HuH-7 (cell line): ENCODE measurements at regions not wholly inside any gene's neighbourhood (a gene's known extent, or its start where the extent isn't known, plus 50 kb on each side); places are given as distances from the start of the nearest gene placed in this dataset.
"Not testable (repeated sequence)": the region's sequence is repeated elsewhere in the genome, so short reads cannot be mapped to it uniquely, and the experiment has no call there.

Experiments used
- DNase-seq: peaks from one replicate; pipeline ENCODE4 v3.0.0; 2011; ENCODE audit warnings: low spot score

DNA sequence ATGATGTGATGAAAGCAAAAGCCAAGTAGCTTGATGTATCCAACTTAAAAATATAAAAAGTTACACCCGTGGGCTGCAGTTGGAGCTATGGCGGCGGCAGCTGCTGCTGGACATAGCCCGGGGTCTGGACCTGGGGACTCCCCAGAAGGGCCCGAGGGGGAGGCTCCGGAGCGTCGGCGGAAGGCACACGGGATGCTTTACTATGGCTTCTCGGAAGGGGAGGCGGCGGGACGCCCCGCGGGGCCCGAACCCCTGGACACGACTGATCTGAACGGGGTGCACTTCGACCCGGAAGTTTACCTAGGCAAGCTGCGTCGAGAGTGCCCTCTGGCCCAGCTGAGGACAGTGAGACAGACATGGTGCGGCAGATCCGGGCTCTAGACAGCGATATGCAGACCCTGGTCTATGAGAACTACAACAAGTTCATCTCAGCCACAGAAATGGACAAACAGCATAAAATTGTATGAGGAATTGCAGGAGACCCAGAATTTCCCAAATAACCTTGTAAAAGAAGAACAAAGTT is 109.5 kb upstream of the EEF2KMT start:
- DNase-seq = no peak

DNA sequence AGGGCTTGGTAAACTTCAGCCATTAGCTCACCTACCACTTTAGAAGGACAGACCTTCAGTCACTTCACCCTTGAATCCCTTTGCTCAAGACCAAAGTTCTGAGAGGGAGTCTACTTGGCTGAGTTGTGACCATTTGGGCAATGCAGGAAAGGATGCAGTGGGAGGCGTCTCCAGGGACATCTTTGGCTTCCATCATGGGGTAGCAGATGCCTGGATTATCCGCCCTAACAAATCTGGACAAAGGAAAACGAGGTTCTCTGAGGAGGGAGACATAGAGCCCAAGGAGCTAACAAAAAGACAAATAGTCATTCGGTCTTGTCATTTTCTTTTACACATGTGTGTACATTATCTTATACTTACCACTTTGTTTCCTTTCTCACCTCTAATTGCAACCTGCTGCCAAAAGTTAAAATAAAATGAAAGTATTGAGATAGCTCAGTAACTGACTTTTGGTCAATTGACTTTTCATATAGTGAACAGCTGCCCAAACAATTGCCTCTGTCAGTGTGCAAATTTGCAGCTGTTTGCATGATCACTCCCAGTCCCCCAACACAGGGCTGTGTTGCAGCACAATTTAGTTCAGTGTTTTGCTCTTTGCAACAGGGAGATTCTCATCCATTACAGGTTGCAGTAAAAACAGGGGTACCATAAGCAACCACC is 108.9 kb upstream of the EEF2KMT start:
- DNase-seq = no peak

DNA sequence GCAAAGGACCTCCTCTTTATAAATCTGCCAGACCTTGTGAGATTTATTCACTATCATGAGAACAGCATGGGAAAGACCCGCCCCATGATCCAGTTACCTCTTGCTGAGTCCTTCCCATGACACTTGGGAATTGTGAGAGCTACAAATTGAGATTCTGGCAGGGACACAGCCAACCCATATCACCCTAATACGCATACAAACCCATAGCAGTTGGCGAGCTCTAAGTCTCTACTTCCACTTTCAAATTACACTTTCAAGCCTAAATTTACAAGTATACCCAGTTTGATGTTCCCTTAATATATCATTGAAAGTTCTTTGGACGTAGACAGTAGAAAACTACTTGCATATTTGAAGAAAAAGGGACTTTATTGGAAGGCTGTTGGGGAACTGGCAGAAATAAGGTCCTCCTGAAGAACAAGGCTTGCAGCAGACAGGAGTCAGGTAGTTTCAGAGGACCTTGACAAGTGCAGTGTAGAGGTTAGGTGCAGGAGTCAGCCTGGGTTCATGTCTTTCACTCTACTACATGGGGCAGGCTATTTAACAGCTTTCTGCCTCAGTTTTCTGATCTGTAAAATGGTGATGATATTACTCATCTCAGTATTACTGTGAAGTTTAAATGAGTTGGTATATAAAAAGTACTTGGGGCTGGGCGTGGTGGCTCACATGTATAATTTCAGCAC is 107.9 kb upstream of the EEF2KMT start:
- no peak for DNase-seq

DNA sequence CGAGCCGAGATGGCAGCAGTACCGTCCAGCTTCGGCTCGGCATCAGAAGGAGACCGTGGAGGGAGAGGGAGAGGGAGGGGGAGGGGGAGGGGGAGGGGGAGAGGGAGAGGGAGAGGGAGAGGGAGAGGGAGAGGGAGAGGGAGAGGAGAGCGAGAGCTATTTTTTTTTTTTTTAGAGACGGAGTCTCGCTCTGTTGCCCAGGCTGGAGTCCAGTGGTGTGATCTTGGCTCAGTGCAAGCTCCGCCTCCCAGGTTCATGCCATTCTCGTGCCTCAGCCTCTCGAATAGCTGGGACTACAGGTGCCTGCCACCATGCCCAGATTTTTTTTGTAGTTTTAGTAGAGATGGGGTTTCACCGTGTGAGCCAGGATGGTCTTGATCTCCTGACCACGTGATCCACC is 106.1 kb upstream of the EEF2KMT start:
- not testable (repeated sequence) for DNase-seq

DNA sequence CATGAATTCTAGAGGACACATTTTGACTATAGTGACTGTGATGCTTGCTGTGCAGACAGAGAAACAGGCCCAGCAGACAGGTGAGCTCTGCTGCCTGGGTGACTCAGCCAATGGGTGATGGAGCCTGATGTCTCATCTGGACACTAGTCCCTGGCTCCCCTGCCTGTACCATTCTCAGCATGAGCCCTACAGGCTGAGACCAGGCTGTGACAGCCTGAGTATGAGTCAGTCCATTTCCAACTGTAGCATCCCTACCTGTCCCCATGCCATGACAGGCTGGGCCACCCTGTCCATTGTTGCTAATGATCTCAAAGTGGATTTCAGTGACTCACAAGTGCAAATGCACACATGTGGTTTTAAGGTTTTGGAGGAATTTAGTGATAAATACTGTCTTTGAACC is 102.5 kb upstream of the EEF2KMT start:
- DNase-seq = no peak

DNA sequence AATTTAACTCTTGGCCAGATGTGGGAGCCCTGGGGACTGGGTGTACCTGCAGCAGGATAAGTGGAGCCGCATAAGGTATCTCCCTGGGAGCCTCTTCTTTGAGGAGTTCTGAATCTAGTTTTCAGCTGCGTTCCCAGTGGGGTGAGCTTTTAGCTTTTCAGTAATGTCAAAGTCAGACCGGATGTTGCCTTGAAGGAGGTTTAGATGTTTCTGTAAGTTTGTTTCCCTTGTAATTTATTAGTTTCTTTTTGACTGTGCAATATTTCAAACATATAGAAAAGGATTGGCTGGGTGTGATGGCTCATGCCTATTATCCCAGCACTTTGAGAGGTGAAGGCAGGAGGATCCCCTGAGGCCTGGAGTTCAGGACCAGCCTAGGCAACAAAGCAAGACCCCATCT is 98.6 kb upstream of the EEF2KMT start:
- no peak for DNase-seq

DNA sequence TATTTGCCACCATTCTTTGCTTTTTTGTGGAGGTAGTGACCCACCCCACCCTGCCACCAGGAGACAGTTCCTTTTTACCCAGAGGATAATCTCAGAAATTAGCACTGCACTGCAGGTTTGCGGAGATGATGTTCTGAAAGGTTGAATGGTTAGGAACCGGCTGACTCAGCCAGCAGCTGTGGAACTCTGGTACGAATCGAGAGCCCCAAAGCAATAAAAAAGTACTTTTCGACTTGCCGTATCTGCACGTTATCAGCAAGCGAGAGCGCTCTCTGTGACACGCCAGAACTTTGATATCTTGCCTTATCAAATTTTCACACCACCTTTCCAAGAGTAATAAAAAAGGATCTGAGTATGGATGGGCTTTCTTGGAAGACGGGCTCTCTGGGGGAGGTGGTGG is 96.3 kb upstream of the EEF2KMT start:
- DNase-seq = no peak

DNA sequence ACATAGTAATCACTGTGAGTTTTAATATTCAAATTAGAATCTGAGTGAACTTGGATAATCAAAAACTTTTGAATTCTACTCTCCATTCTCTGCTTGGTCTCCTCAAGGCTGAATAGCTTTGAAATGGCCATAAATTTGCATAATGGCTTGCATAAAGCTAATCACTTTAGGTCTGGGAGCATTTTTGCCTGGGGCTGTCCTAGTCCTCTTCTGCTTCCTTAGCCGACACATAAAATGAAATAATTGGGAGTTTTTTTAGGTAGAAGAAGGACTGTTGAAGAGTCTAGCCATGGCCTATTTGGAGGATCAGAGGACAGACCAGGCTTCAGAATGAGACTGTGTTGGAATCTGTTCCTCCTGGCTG is 91.4 kb upstream of the EEF2KMT start:
- no peak for DNase-seq

DNA sequence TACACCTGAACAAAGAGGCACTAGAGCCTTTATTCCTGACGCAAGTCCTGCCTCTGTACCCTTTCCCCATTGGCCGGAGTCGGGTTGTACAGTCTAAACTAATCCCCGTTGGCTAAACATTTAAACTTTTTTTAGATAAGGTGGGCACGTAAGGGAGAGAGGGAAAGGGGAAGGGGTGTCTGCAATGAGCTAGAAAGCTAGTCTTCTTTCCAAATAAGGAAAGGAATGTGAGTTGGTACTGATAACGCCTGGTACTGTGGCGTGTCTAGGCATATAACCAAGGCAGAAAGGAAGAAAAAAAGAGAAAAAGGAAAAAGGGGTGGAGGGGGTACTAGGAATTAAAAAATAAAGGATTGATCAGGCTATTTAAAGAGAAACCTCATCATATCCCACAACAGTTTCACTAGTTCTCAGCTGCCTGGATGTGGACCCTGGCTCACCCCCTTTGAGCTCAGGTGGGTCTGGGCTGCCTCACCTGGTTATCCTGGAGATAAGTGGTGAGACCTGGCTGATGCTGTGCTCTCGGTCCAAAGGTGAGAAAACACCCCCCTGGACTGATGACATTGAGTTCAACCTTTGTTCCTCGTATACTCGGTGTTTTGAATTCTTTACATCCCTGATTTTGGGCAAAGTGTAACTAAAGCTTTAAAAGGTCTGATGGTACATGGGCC is 90.9 kb upstream of the EEF2KMT start:
- DNase-seq = no peak

DNA sequence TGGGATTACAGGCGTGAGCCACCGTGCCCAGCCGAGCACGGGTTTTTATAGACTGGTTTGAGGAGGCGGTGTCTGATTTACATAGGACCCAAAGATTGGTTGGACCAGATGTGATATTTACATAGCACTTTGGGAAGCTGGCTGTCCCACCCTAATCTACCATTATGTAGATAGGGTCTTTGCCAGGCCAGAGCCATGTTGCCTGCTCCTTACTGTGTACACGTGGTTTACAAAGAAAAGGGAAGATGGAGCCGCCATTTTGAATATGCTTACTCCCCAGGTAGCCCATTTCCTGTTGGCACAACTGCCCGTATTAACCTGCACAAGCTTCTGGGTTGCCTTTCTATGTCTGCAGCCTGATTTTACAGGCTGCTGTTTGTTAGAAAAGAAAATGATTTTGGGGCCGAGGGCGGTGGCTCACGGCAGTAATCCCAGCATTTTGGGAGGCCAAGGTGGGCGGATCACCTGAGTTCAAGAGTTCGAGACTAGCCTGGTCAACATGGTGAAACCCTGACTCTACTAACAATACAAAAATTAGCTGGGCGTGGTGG is 89.9 kb upstream of the EEF2KMT start:
- no peak for DNase-seq

DNA sequence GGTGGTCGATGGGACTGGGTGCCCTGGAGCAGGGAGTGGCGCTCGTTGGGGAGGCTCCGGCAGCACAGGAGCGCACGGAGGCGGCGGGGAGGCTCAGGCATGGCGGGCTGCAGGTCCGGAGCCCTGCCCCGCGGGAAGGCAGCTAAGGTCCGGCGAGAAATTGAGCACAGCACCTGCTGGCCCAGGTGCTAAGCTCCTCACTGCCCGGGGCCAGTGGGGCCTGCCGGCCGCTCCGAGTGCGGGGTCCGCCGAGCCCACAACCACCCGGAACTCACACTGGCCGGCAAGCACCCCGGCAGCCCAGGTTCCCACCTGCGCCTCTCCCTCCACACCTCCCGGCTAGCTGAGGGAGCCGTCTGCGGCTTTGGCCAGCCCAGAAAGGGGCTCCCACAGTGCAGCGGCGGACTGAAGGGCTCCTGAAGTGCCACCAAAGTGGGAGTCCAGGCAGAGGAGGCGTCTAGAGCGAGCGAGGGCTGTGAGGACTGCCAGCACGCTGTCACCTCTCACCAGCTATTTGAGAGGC is 88.8 kb upstream of the EEF2KMT start:
- DNase-seq = no peak

DNA sequence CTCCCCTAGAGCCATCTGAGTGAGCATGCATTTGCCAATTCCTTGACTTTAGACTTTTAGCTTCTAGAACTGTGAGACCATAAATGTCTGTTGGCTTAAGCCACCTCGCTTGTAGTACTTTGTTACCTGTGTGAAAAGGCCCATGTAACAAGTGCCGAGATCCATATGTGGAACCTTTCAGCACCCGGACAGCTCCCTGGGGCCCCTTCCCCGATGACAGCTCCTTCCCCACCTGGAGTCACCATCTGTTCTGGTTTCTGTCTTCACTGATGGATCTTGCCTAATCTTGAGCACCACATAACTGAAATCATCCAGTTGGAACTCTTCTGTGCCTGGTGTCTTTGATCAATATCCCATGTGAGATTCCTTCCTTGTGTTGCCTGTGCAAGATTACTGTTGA is 78.9 kb upstream of the EEF2KMT start:
- DNase-seq = no peak

DNA sequence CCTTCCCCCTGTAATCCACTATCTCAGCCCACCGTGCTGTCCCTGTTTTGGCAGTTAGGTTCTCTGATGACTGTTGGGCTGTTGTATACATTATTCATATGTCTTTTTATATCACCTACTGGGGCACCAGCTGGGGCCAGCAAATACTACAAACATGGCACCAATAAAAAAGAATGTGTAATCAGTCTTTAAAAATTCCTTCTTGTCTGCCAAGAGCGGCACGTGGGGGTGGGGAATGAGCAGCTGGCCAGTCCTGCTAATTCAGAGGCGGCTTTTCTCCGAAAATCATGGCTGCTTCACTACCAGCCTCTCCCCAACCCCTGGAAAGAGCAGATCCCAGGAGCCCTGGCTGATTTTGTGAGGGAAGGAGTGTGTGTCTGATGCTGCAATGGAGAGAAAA is 77.7 kb upstream of the EEF2KMT start:
- no peak for DNase-seq

DNA sequence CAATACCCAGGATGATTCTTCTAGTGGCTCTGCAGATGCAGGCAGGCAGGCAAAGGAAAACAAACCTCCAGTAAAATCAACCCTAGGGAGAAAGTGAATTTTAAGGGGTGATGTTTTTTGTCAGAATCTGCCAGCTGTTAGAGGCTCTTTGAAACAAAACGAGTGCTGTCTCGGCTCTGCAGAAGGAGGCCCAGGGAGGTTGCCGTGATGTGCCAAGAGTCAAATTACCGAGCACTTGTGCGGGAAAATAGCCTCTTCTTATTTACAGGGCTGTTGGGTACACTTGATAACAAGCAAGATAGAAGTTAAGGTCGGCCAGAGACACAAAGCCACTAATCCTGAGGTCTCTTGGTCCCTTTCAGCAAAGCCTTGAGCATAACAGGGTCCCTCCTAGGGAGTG is 68.9 kb upstream of the EEF2KMT start:
- no peak for DNase-seq

DNA sequence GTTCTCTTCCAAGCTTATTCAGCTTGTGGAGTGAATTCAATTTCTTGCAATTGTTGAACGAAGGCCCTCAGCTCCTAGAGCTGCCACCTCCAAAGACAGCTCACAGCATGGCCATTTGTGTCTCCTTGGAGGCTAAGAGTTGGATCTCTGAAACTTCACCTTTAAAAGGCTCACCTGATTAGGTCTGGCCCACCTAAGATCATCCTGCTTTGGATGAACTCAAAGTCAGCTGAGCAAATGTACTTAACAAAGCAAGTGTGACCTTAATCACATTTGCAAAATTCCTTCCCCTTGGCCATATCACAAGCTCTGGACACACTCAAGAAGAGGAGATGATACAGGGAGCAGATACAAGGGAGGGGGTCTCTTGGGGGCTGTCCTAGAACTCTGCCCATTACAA is 67.8 kb upstream of the EEF2KMT start:
- DNase-seq = not testable (repeated sequence)

DNA sequence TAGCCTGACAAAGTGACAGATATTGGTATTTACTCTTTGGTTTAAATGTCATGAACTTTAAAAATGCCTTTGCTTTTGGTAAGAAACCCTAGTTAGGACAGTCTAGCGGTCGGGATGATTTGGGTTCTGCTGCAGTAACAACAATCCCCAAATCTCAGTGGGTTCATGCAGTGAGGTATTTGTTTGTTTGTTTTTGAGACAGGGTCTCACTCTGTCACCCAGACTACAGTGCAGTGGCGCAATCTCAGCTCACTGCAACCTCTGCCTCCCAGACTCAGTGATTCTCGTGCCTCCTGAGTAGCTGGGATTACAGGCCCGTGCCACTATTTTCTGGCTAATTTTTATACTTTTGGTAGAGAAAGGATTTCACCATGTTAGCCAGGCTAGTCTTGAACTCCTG is 65.2 kb upstream of the EEF2KMT start:
- not testable (repeated sequence) for DNase-seq

DNA sequence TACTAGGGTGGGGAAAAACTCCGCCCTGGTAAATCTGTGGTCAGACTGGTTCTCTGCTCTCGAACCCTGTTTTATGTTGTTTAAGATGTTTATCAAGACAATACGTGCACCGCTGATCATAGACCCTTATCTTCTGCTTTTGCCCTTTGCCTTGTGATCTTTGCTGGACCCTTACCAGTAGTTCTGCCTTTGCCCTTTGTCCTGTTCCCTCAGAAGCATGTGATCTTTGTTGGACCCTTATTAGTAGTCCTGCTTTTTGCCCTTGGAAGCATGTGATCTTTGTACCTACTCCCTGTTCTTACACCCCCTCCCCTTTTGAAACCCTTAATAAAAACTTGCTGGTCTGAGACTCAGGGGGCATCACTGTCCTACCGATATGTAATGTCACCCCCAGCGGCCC is 64.3 kb upstream of the EEF2KMT start:
- not testable (repeated sequence) for DNase-seq

DNA sequence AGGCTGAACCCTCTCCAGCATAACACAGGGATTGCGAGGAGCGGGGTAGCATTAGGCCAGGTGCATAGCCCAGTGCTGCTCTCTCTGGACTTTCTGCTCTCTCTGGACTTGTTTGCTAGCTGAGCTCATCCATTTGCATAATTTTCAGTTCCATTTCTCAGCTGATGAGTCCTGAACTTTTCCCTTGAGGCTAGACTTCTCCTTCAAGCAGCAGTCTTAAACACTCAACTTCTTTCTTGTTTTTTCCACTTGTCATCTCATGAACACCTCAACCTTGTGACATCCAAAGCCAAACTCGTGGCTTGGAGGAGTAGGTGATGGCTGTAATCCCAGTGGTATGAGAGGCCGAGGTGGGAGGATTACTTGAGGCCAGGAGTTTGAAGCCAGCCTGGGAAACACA is 62.4 kb upstream of the EEF2KMT start:
- not testable (repeated sequence) for DNase-seq

DNA sequence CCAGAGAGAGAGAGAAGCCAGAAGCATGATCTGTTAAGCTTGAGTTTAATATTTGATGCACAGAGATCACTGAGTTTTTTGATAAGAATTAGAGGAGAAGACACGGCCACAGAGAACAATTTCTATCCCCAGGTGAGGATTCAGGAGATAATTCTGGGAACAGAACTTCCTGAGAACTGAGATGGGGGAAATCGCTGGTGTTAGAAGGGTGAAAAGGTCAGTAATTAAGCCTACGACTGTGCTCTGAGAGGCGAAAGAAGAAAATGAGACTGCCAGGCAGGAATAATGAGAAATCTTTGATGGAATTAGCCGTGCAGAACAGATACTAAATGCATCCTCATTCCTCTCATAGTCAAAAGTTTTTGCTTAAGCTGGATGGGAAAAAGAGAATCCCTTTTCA is 61.9 kb upstream of the EEF2KMT start:
- not testable (repeated sequence) for DNase-seq

DNA sequence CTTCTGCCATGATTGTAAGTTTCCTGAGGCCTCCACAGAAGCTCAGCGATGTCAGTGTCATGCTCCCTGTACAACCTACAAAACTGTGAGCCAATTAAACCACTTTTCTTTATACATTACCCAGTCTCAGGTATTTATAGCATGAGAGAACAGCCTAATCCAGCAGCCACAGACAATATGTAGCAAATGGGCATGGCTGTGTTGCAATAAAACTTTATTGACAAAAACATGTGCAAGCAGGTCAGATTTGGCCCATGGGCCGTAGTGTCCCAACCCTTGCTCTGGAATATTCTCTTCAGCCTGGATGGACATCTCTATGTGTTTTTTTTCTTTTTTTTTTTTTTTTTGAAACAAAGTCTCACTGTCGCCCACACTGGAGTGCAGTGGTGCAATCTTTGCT is 60.9 kb upstream of the EEF2KMT start:
- DNase-seq = no peak

DNA sequence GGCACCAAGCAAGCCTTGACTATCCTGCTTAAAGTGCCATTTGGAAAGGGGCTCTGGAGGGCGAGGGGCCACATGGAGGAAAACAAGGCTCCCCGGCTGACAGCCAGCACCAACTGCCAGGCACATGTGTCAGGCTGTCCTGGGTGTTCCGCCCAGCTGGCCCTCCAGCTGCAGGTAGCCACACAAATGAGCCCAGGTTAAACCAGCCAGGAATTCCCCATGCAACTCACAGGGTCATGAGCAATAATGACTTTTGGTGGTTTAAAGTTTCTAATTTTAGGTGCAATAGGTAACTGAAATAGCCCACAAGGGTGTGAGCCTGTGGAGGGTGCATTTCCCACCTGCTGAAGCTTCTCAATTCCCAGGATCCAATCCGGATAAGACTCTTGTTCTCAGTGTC is 58.9 kb upstream of the EEF2KMT start:
- not testable (repeated sequence) for DNase-seq

DNA sequence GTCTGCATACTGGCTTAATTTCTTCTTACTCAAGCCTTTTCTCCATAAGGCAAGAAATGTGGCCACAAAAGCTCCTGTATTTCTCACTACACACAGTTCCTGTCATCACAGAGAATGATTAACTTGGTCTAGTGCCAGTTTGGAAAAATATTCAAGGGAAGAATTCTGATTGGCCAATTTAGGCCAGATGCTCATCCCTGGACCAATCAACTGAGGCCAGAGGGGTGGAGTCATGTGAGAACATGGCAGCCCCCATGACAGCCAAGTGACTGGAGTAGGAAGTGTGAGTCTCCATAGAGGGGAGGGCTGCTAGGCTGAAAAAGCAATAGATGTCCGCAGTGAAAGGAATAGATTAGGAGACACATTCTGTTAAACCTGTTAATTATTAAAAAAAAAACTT is 56.4 kb upstream of the EEF2KMT start:
- not testable (repeated sequence) for DNase-seq

DNA sequence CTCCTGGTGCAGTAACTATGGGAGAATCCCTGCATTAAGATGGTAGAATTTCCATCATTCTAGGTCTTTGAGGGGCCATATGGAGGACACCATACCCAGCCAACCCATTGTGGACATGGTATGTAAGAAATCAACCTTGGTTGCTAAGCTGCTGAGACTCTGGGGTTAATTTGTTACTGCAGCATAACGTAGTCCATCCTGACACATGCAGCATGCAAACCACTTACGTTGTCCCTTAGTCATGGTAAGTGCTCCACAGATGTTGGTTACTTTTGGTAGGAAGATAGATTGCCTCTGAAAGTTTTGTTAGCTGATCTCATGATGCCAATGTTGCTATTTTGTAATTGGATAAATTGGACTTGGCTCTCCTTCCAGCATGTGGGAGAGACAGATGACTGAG is 53.8 kb upstream of the EEF2KMT start:
- not testable (repeated sequence) for DNase-seq
